Sigmoid colon (tissue), 6 donors: ENCODE measurements at regions not wholly inside any gene's neighbourhood (a gene's known extent, or its start where the extent isn't known, plus 50 kb on each side); places are given as distances from the start of the nearest gene placed in this dataset.

Experiments used
- DNase-seq: peaks from one replicate; pipeline ENCODE4 v3.0.0-alpha.2; 2019
- H3K27ac ChIP-seq, 4 donors: fragments of 200-600 bp; sonication (generic); one replicate each; pipeline ENCODE4 v1.5.1; 2016 to 2019; ENCODE audit warnings: mild to moderate bottlenecking in 1 of 4
- H3K27me3 ChIP-seq, 3 donors: fragments of 200-600 bp; sonication (generic); one replicate each; pipeline ENCODE4 v1.5.1; 2019; ENCODE audit warnings: mild to moderate bottlenecking in 1 of 3
- H3K36me3 ChIP-seq, 4 donors: fragments of 200-600 bp; sonication (generic); one replicate each; pipeline ENCODE4 v1.5.1; 2016 to 2019
- H3K4me1 ChIP-seq, 4 donors: fragments of 200-600 bp; sonication (generic); one replicate each; pipeline ENCODE4 v1.5.1; 2017 to 2019
- H3K4me3 ChIP-seq, 4 donors: fragments of 200-600 bp; sonication (generic); one replicate each; pipeline ENCODE4 v1.5.1; 2017 to 2019; ENCODE audit warnings: mild to moderate bottlenecking in 2 of 4, moderate library complexity in 1 of 4
- H3K9me3 ChIP-seq, 4 donors: fragments of 200-600 bp in 3 of 4; sonication (generic) in 3 of 4; one replicate each; pipeline versions ENCODE4 v1.5.1 to v1.6.1; 2013 to 2019
- EP300 ChIP-seq, 4 donors: sonication (generic); formaldehyde crosslinking; IDR thresholded peaks; one replicate each; pipeline ENCODE4 v1.6.1; 2017; ENCODE audit warnings: antibody characterized with exemption in 4 of 4
- POLR2A ChIP-seq, 2 donors: fragments of 450-650 bp; IDR thresholded peaks; one replicate each; pipeline ENCODE4 v1.6.1; 2016; ENCODE audit warnings: antibody characterized with exemption in 2 of 2, mild to moderate bottlenecking in 2 of 2, moderate library complexity in 2 of 2
- POLR2AphosphoS5 ChIP-seq, 4 donors: sonication (generic); formaldehyde crosslinking; IDR thresholded peaks; one replicate each; pipeline ENCODE4 v1.6.1; 2017; ENCODE audit warnings: antibody characterized with exemption in 4 of 4
- WGBS, 2 donors: extraction: QIAGEN DNeasy Blood & Tissue Kit; methylation state at CpG; one replicate each; pipeline ENCODE4 v1.1.7; 2013; 5-methylcytosine and 5-hydroxymethylcytosine counted together
- intact Hi-C: fragments of 100-400 bp; cut with DNase I; formaldehyde crosslinking; loops from one replicate; pipeline ENCODE4 v1.15.1; 2023
- TF ChIP-seq, protein P1 (sequence below), 4 experiments: fragments of 450-650 bp in 3 of 4; fragments of 200-600 bp in 1 of 4; IDR thresholded peaks; one replicate each; pipeline ENCODE4 v1.5.1; 2016 to 2019; ENCODE audit warnings: antibody characterized with exemption in 4 of 4, mild to moderate bottlenecking in 3 of 4, moderate library complexity in 2 of 4
- donor health status: healthy with polysubstance abuse.
- donor health status: healthy.

DNA sequence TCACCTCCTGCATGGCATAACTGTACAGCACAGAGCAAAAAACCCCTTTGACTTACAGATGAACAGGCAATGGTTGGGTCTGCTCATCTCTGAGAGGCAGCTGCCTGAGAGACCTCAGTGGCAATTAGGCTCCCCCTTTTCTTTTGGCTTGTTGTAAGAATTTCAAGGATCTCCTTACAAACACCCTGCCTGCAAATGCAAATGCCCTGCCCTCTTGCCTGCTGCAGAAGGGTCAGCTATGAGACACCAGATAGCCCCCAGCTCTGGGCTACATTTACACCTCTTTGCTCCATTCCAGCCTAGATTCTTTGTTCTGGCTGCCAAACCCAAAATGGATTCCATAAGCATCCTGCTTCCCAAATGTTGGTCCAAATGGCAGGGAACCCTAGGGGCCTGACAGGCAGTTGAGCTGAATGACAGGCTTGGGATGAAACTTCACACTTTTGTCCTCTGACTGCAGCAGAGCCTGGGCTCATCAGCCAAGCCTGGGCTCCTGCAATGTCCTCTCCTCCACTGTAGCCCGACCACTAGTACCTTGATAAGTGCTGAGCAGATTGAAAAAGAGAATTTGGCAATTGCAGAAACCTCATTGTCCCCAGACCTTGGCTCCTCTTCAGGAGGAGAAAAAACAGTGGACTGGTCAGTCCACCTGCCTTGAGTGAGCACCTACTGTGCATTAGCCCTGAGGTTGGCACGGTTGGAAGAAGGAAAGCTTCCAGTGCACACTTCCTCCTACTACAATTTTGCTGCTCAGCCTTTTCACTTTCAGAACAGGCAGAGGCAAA lies 678.3 kb downstream of the BCL11A start:
- no peak for DNase-seq
- no peaks in the 10 kb centered on the region for H3K9me3 ChIP-seq
- H3K36me3 ChIP-seq = no peaks in the 10 kb centered on the region
- TF ChIP-seq EP300 (IDR thresholded peaks at IDR 0.05) = no peak
- no peak for TF ChIP-seq POLR2A (IDR thresholded peaks at IDR 0.05)
- no peak for TF ChIP-seq POLR2AphosphoS5 (IDR thresholded peaks at IDR 0.05)
- TF ChIP-seq, protein P1, sequence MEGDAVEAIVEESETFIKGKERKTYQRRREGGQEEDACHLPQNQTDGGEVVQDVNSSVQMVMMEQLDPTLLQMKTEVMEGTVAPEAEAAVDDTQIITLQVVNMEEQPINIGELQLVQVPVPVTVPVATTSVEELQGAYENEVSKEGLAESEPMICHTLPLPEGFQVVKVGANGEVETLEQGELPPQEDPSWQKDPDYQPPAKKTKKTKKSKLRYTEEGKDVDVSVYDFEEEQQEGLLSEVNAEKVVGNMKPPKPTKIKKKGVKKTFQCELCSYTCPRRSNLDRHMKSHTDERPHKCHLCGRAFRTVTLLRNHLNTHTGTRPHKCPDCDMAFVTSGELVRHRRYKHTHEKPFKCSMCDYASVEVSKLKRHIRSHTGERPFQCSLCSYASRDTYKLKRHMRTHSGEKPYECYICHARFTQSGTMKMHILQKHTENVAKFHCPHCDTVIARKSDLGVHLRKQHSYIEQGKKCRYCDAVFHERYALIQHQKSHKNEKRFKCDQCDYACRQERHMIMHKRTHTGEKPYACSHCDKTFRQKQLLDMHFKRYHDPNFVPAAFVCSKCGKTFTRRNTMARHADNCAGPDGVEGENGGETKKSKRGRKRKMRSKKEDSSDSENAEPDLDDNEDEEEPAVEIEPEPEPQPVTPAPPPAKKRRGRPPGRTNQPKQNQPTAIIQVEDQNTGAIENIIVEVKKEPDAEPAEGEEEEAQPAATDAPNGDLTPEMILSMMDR (IDR thresholded peaks at IDR 0.05) = no peak
- no peaks in the 10 kb centered on the region for H3K4me1 ChIP-seq
- 78 to 90% methylated on average over 2 of the region's 2 CpGs for WGBS, 2 donors
- H3K27me3 ChIP-seq = no peaks in the 10 kb centered on the region
- intact Hi-C loops = no loop called here
- no peak overlapping the region for H3K4me3 ChIP-seq
- no peak overlapping the region for H3K27ac ChIP-seq

DNA sequence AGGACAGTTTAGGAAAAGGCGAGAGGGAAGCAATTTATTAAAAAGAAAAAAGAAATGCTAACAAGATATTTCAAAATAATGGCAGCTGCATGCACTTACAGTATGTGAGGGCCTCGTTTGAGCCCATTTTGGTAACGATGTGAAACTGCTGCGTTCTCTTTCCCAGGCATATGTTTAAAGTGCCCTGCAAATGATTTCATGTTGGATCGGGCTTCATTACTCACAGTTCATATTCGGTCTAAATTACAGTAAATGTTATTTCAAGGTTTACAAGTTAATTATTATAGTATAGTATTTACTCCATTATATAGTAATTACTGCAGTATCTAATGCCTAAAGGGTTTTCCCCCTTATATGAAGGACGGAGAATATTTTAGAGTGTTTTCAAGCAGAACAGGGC lies 679.1 kb downstream of the BCL11A start:
- 81 to 83% methylated on average over 7 of the region's 7 CpGs for WGBS, 2 donors
- Histone ChIP-seq H3K4me3 (no peak overlapping the region), H3K9me3 (no peaks in the 10 kb centered on the region), H3K36me3 (no peaks in the 10 kb centered on the region), H3K27ac (no peak overlapping the region), H3K27me3 (no peaks in the 10 kb centered on the region), H3K4me1 (no peaks in the 10 kb centered on the region)
- no peak for DNase-seq
- TF ChIP-seq POLR2A (IDR thresholded peaks at IDR 0.05) (no peak), EP300 (IDR thresholded peaks at IDR 0.05) (no peak), POLR2AphosphoS5 (IDR thresholded peaks at IDR 0.05) (no peak)
- TF ChIP-seq, protein P1 (IDR thresholded peaks at IDR 0.05) = no peak
- intact Hi-C loops = no loop called here

DNA sequence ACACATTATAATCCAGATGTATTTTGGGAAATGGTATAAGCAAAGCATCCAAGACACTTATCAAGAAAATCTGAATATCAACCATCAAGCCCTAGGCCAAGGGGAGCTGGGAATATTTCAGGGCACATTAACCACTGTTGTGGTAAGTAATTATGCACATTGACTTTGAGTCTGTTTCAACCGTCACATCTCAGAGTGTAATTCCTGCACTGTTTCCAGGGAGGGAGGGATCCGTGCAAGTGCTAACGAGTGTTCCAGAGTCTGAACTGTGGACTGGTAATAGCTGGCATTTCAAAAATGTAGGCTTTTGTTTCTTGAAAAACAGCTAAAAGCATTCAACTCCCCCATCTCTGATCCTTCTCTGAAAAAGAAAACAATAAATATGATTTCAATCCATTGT lies 681.6 kb downstream of the BCL11A start:
- no peak for DNase-seq
- Histone ChIP-seq H3K4me1 (no peaks in the 10 kb centered on the region), H3K36me3 (no peaks in the 10 kb centered on the region), H3K27ac (no peak overlapping the region), H3K9me3 (no peaks in the 10 kb centered on the region), H3K4me3 (no peak overlapping the region), H3K27me3 (no peaks in the 10 kb centered on the region)
- TF ChIP-seq POLR2A (IDR thresholded peaks at IDR 0.05) (no peak), POLR2AphosphoS5 (IDR thresholded peaks at IDR 0.05) (no peak), EP300 (IDR thresholded peaks at IDR 0.05) (no peak)
- TF ChIP-seq, protein P1 (IDR thresholded peaks at IDR 0.05) = no peak
- WGBS, 2 donors = 84 to 92% methylated on average over 3 of the region's 3 CpGs
- intact Hi-C loops = no loop called here

DNA sequence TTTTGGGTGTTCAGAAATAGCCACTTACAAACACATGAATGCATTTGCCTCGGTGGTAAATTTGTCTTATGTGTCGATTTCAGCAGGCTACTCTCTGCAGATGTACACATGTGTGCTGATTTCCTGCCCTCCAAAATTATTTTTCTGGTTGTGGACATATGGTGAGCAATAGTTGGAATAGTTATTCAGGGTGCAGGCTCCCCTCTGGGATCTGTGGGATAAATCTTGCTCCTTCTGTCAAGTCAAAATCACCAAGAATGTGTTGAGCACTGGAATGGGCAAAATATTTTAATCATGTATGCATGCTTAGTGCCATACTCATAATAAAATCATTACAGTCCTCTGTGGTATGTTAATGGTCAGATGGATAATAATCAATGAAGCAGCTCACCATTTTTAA lies 684.5 kb downstream of the BCL11A start:
- intact Hi-C loops = no loop called here
- 89 to 91% methylated on average over 2 of the region's 2 CpGs for WGBS, 2 donors
- no peaks in the 10 kb centered on the region for H3K36me3 ChIP-seq
- H3K9me3 ChIP-seq = no peaks in the 10 kb centered on the region
- H3K4me3 ChIP-seq = no peak overlapping the region
- DNase-seq = no peak
- TF ChIP-seq POLR2A (IDR thresholded peaks at IDR 0.05) (no peak), POLR2AphosphoS5 (IDR thresholded peaks at IDR 0.05) (no peak), EP300 (IDR thresholded peaks at IDR 0.05) (no peak)
- TF ChIP-seq, protein P1 (IDR thresholded peaks at IDR 0.05) = no peak
- H3K4me1 ChIP-seq = no peaks in the 10 kb centered on the region
- H3K27ac ChIP-seq = no peak overlapping the region
- H3K27me3 ChIP-seq = no peaks in the 10 kb centered on the region

DNA sequence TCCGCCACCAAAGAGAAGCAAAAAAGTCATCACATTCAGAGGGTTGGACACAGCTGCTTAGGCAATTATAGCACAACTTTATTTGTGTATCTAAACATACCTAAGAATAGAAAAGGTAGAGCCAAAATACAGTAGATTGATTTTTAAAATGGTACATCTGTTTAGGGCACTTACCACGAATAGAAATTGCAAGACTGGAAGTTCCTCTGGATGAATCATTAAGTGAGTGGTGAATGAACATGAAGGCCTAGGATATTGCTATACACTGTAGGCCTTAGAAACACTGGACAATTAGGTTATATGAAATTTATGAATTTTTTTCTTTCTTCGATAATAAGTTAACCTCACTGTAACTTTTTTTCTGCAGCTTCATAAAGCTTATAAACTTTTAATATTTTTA lies 687.0 kb downstream of the BCL11A start:
- WGBS, 2 donors = 76 to 94% methylated on average over 3 of the region's 3 CpGs

More for the DNA sequence above, 687.0 kb downstream of the BCL11A start:
- no peaks in the 10 kb centered on the region for H3K27me3 ChIP-seq
- intact Hi-C loops = no loop called here
- no peak overlapping the region for H3K4me3 ChIP-seq
- H3K27ac ChIP-seq = no peak overlapping the region
- TF ChIP-seq, protein P1 (IDR thresholded peaks at IDR 0.05) = no peak
- TF ChIP-seq EP300 (IDR thresholded peaks at IDR 0.05) (no peak), POLR2AphosphoS5 (IDR thresholded peaks at IDR 0.05) (no peak), POLR2A (IDR thresholded peaks at IDR 0.05) (no peak)
- H3K9me3 ChIP-seq = no peaks in the 10 kb centered on the region
- H3K4me1 ChIP-seq = no peaks in the 10 kb centered on the region
- no peak for DNase-seq
- no peaks in the 10 kb centered on the region for H3K36me3 ChIP-seq
